ENCODE measurements at regions not wholly inside any gene's neighbourhood (a gene's known extent, or its start where the extent isn't known, plus 50 kb on each side); places are given as distances from the start of the nearest gene placed in this dataset.

GRCh38 chr12:58981961-58982360 lies 61.7 kb upstream of the LRIG3 start:
- Histone ChIP-seq H3K4me1 (ENCODE audit: insufficient read depth, low read length) (no peaks in the 10 kb centered on the region), H3K9me3 (ENCODE audit: control insufficient read depth in 1 of 2, insufficient read depth in 1 of 2, low read length in 2 of 2) (no peaks in the 10 kb centered on the region), H3K4me3 (ENCODE audit: low read length) (no peak overlapping the region), H3K27me3 (ENCODE audit: control insufficient read depth in 1 of 2, insufficient read depth in 2 of 2, low read length in 2 of 2) (no peaks in the 10 kb centered on the region), H3K27ac (ENCODE audit: low read depth in 1 of 2, low read length in 2 of 2) (no peak overlapping the region), H3K36me3 (ENCODE audit: insufficient read depth, low read length) (no peaks in the 10 kb centered on the region)
- no peak for ATAC-seq (ENCODE audit: poor library complexity)
- intact Hi-C loops (cut with DNase I, micrococcal nuclease): no loop called here
- no peaks in the 10 kb centered on the region for H3K4me1 Mint-ChIP-seq (ENCODE audit: low read depth)
- H3K27ac Mint-ChIP-seq: no peak overlapping the region
- H3K27me3 Mint-ChIP-seq: no peaks in the 10 kb centered on the region
- TF ChIP-seq CTCF (IDR thresholded peaks at IDR 0.05): no peak
- POLR2A ChIA-PET: no interaction called here
- H3K9me3 Mint-ChIP-seq: peaks cover 2% of the 10 kb centered on the region
- H3K36me3 Mint-ChIP-seq (ENCODE audit: low read depth): no peaks in the 10 kb centered on the region
- no peak for DNase-seq
- H3K4me3 Mint-ChIP-seq: no peak overlapping the region
- CTCF ChIA-PET: no interaction called here

DNA sequence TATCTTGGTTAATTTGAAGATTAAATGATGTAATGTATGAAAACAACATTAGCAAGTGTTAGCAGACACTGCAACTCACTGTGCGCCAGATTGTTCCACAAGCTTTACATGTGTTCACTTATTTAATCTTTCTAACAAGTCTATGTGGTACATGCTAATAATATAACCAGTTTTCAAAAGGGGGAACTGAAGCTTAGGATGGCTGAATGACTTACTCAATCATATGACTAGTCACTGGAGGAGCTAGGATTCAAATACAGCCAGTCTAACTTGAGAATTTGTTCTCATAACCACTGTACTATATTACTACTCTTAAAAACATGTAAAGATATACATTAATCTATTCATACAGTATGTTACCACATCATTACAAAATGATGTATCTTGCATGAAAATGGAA lies 60.5 kb upstream of the LRIG3 start:
- no peak for TF ChIP-seq CTCF (IDR thresholded peaks at IDR 0.05)
- H3K9me3 ChIP-seq (ENCODE audit: control insufficient read depth in 1 of 2, insufficient read depth in 1 of 2, low read length in 2 of 2): no peaks in the 10 kb centered on the region
- Mint-ChIP-seq H3K9me3 (no peaks in the 10 kb centered on the region), H3K27me3 (no peaks in the 10 kb centered on the region), H3K4me1 (ENCODE audit: low read depth) (no peaks in the 10 kb centered on the region), H3K4me3 (no peak overlapping the region), H3K36me3 (ENCODE audit: low read depth) (no peaks in the 10 kb centered on the region), H3K27ac (no peak overlapping the region)
- no peaks in the 10 kb centered on the region for H3K36me3 ChIP-seq (ENCODE audit: insufficient read depth, low read length)
- no peaks in the 10 kb centered on the region for H3K27me3 ChIP-seq (ENCODE audit: control insufficient read depth in 1 of 2, insufficient read depth in 2 of 2, low read length in 2 of 2)
- no peaks in the 10 kb centered on the region for H3K4me1 ChIP-seq (ENCODE audit: insufficient read depth, low read length)
- POLR2A ChIA-PET: no interaction called here
- intact Hi-C loops (cut with DNase I, micrococcal nuclease): no loop called here
- no peak overlapping the region for H3K4me3 ChIP-seq (ENCODE audit: low read length)
- H3K27ac ChIP-seq (ENCODE audit: low read depth in 1 of 2, low read length in 2 of 2): no peak overlapping the region
- DNase-seq: no peak
- CTCF ChIA-PET: no interaction called here
- no peak for ATAC-seq (ENCODE audit: poor library complexity)

GRCh38 chr12:58978717-58979116 lies 58.4 kb upstream of the LRIG3 start:
- POLR2A ChIA-PET: no interaction called here
- Histone ChIP-seq H3K9me3 (ENCODE audit: control insufficient read depth in 1 of 2, insufficient read depth in 1 of 2, low read length in 2 of 2) (no peaks in the 10 kb centered on the region), H3K27ac (ENCODE audit: low read depth in 1 of 2, low read length in 2 of 2) (no peak overlapping the region), H3K36me3 (ENCODE audit: insufficient read depth, low read length) (no peaks in the 10 kb centered on the region), H3K4me1 (ENCODE audit: insufficient read depth, low read length) (no peaks in the 10 kb centered on the region), H3K4me3 (ENCODE audit: low read length) (no peak overlapping the region), H3K27me3 (ENCODE audit: control insufficient read depth in 1 of 2, insufficient read depth in 2 of 2, low read length in 2 of 2) (no peaks in the 10 kb centered on the region)
- Mint-ChIP-seq H3K27ac (no peak overlapping the region), H3K9me3 (no peaks in the 10 kb centered on the region), H3K36me3 (ENCODE audit: low read depth) (no peaks in the 10 kb centered on the region), H3K27me3 (no peaks in the 10 kb centered on the region), H3K4me3 (no peak overlapping the region), H3K4me1 (ENCODE audit: low read depth) (no peaks in the 10 kb centered on the region)
- TF ChIP-seq CTCF (IDR thresholded peaks at IDR 0.05): no peak
- intact Hi-C loops (cut with DNase I, micrococcal nuclease): no loop called here
- ATAC-seq (ENCODE audit: poor library complexity): no peak
- CTCF ChIA-PET: interaction anchor here (0.7 kb wide), 1 partner anchor 10 kb away, joined by 3 read pairs; no protein-coding TSS in a partner anchor
- no peak for DNase-seq
